ENCODE measurements at regions not wholly inside any gene's neighbourhood (a gene's known extent, or its start where the extent isn't known, plus 50 kb on each side); places are given as distances from the start of the nearest gene placed in this dataset.

- H3K9me3 ChIP-seq (ENCODE audit: control insufficient read depth, low read length, poor library complexity, severe bottlenecking), result no peaks in the 10 kb centered on the region
- no peak for ATAC-seq
- Mint-ChIP-seq H3K4me1 (no peaks in the 10 kb centered on the region), H3K4me3 (no peak overlapping the region), H3K27me3 (peaks cover 18% of the 10 kb centered on the region), H3K36me3 (ENCODE audit: low read depth) (peaks cover 3% of the 10 kb centered on the region), H3K27ac (no peak overlapping the region)
- no peak for DNase-seq
These were observed 56.3 kb upstream of the SMIM36 start for GRCh38 chr17:55567240-55568214.

- no peak overlapping the region for H3K4me3 Mint-ChIP-seq
- no peak overlapping the region for H3K27ac Mint-ChIP-seq
- H3K9me3 ChIP-seq (ENCODE audit: control insufficient read depth, low read length, poor library complexity, severe bottlenecking), result no peaks in the 10 kb centered on the region
- H3K4me1 Mint-ChIP-seq, result no peaks in the 10 kb centered on the region
- peaks cover 18% of the 10 kb centered on the region for H3K27me3 Mint-ChIP-seq
- DNase-seq (no peak), ATAC-seq (no peak)
- H3K36me3 Mint-ChIP-seq (ENCODE audit: low read depth), result peaks cover 3% of the 10 kb centered on the region
These were observed 52.8 kb upstream of the SMIM36 start for GRCh38 chr17:55564081-55564480.

GRCh38 chr17:55563363-55563762, 52.1 kb upstream of the SMIM36 start:
- ATAC-seq (no peak), DNase-seq (no peak)

DNA sequence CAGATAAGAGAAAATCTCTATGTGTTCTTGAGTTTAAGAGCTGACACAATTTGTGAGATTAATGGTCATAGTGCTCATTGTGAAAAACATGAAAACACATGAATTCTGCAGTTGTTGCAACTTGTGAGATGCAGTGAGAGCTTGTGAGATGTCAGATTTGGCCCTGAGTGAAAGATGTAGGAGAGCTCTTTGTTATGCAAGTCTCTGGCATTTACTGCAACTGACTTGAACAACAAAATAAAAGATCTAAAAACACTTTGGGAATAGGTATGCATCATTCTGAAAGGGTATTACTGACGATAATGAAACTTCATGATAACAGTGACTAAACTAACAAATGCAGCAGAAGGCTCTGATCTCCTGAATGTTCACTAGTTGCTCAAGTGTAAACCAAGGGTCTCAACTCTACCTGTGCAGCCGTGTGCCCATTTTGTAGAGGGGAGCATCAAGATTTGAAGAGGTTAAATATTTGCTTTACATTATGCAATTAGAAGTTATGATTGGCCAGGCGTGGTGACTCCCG, 50.8 kb upstream of the SMIM36 start:
- H3K4me3 Mint-ChIP-seq, result no peak overlapping the region

More at GRCh38 chr17:55563363-55563762, 52.1 kb upstream of the SMIM36 start:
- peaks cover 25% of the 10 kb centered on the region for H3K27me3 Mint-ChIP-seq
- H3K27ac Mint-ChIP-seq, result no peak overlapping the region
- no peak overlapping the region for H3K4me3 Mint-ChIP-seq
- H3K4me1 Mint-ChIP-seq, result no peaks in the 10 kb centered on the region
- H3K9me3 ChIP-seq (ENCODE audit: control insufficient read depth, low read length, poor library complexity, severe bottlenecking), result no peaks in the 10 kb centered on the region
- H3K36me3 Mint-ChIP-seq (ENCODE audit: low read depth), result peaks cover 5% of the 10 kb centered on the region

GRCh38 chr17:55561316-55561972, 50.2 kb upstream of the SMIM36 start:
- no peaks in the 10 kb centered on the region for H3K9me3 ChIP-seq (ENCODE audit: control insufficient read depth, low read length, poor library complexity, severe bottlenecking)
- Mint-ChIP-seq H3K27me3 (peaks cover 29% of the 10 kb centered on the region), H3K4me3 (no peak overlapping the region), H3K27ac (no peak overlapping the region), H3K4me1 (no peaks in the 10 kb centered on the region), H3K36me3 (ENCODE audit: low read depth) (peaks cover 5% of the 10 kb centered on the region)
- no peak for DNase-seq
- no peak for ATAC-seq

More for the DNA sequence above, 50.8 kb upstream of the SMIM36 start:
- H3K4me1 Mint-ChIP-seq, result no peaks in the 10 kb centered on the region
- no peak overlapping the region for H3K27ac Mint-ChIP-seq
- H3K36me3 Mint-ChIP-seq (ENCODE audit: low read depth), result peaks cover 5% of the 10 kb centered on the region
- ATAC-seq, result no peak
- H3K9me3 ChIP-seq (ENCODE audit: control insufficient read depth, low read length, poor library complexity, severe bottlenecking), result no peaks in the 10 kb centered on the region
- DNase-seq, result no peak
- peaks cover 29% of the 10 kb centered on the region for H3K27me3 Mint-ChIP-seq

All from T-helper 17 cell (primary cell).